HS-27A (cell line): ENCODE measurements at regions not wholly inside any gene's neighbourhood (a gene's known extent, or its start where the extent isn't known, plus 50 kb on each side); places are given as distances from the start of the nearest gene placed in this dataset.
A peak's percentile ranks its signal among the peaks of the same experiment; 100 is the strongest.
"Not testable (repeated sequence)": the region's sequence is repeated elsewhere in the genome, so short reads cannot be mapped to it uniquely, and the experiment has no call there.

Experiments used
- DNase-seq: peaks from one replicate; pipeline ENCODE4 v3.0.0-alpha.2; 2012; ENCODE audit warnings: low read depth, missing footprints

DNA sequence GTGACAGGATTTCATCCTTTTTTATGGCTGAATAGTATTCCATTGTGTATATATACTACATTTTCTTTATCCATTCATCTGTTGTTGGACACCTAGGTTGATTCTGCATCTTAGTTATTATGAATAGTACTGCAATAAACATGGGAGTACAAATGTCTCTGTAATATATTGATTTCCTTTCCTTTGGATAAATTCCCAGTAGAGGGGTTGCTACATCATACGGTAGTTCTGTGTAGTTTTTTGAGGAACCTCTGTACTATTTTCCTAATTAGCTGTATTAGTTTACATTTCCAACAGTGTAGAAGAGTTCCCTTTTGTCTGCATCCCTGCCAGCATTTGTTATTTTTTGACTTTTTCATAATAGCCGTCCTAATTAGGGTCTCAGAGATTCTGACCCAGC lies 201.3 kb downstream of the GIPC2 start:
- no peak for DNase-seq

DNA sequence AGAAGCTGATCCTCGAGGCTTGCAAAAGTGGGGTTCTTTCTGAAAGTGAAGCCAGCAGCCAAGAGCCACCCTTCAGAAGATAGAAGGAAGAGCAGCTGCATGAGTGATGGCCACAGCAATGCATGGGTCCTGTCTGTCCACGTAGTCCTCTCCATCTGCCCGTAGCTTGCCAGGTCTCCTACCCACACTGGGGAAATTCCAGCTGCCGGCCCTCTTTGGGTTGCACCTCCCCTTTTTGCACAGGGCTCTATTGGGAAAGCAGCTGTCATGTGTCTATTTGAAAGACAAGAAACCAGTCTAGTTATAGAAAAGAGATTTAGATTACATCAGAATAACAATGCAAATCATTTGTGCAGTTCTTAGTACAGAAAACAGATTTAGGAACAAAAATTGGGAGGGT lies 204.4 kb downstream of the GIPC2 start:
- DNase-seq: no peak

DNA sequence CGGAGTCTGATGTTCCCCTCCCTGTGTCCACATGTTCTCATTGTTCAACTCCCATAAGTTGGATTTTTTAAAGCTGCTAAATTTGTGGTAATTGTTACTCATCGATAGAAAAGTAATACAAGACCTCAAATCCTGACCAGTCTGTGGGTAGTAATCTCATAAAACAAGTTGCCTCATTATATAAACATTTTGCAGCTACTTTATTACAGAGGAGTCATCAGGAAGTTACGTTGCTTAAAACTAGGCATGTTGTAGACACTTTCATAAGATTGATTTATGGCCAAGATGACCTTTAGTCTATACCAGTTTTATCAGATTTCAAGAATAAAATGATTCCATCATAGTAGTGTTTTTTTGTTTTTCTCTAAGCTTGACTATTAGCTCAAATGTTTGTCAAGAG lies 208.8 kb downstream of the GIPC2 start:
- DNase-seq: peak; percentile 74

DNA sequence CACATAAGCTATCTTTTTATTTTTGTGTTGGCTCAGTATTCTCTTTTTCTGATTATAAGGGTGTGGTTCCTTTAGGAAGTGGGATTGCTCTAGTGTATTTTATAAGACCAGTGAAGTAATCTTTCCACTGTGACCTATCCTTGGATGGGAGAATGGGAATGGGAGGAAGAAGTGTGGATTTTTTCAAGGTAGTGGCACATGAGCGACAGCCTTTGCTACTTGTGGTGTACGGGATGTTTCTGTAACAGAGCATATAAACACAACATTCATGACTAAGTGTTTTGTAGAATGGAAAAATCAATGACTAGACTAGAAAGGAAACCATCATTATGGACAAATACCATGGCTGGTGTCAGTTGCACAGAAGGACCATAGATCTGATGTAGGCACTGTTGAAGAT lies 209.6 kb downstream of the GIPC2 start:
- DNase-seq: no peak

DNA sequence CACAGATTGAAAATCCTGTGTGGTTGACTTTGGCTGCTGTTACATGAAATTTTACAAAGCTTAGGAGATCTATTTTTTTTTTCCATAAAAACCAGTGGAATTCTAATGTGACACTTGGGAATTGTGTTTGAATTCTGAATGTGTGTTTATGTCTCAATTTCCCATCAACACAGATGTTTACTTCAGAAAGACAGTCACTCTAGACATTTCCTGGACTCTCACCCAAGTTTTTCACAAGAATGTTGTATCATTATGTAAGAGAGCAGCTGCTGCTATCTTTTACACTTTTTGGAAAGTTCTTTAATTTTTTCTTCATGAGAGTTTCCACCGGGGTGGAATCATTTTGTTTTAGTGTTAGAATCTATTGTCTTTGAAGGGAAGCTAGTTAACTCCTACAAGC lies 210.1 kb downstream of the GIPC2 start:
- DNase-seq: no peak

DNA sequence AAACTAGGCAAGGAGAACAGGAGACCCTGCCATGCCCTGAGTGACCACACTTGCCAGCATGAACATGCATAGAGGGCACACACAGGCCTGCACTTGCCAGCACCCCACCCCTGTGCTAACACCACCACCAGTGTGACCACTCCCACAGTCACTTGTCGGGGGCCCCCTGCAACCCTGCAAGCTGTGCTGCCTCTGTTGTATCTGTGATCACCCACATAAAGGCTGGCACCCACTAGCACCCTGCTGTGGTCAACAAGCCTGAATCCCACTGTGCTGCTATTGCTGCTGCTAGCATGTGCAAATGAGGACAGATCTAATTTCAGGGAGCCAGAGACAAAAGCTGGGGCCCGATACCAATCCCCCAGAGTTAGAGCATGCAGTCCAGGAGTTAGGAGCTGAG lies 217.7 kb downstream of the GIPC2 start:
- DNase-seq: no peak

DNA sequence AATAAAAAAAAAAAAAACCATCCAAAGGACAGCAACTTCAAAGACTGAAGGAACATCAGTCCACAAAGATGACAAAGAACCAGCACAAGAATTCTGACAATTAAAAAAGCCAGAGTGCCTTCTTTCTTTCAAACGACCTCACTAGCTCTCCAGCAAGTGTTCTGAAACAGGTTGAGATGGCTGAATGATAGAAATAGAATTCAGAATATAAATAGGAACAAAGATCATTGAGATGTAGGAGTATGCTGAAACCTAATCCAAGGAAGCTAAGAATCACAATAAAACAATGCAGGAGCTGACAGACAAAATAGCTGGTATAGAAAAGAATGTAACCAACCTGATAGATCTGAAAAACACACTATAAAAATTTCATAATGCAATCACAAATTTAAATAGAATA lies 218.2 kb downstream of the GIPC2 start:
- no peak for DNase-seq

DNA sequence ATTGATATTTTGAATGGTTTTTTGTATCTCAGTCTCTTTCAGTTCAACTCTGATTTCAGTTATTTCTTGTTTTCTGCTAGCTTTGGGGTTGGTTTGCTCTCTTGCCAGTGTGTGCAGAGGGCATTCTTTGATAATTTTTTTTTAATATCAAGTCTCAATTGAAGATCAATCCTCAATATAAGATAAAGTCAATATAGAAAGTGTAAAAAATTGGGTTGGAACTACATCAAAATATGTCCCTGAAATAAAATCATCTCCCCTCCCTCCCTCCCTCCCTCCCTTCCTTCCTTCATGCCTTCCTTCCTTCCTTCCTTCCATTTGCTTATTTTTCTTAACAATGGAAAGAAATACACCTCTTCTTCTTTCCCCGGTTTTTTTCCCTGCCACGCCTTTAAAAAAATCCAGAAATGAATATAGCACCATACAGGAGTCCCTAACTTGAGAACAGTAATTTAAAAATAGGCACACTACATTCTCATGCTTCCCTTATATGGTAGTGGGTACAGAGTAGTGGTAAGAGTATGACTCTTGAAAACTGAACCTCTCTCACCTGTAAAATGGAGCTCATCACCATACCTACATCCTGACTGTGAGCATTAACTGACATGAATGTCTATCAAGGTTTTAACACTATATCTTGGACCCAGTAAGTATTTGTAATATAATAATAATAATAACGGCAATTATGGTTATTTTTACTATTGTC lies 221.9 kb downstream of the GIPC2 start:
- DNase-seq: no peak

DNA sequence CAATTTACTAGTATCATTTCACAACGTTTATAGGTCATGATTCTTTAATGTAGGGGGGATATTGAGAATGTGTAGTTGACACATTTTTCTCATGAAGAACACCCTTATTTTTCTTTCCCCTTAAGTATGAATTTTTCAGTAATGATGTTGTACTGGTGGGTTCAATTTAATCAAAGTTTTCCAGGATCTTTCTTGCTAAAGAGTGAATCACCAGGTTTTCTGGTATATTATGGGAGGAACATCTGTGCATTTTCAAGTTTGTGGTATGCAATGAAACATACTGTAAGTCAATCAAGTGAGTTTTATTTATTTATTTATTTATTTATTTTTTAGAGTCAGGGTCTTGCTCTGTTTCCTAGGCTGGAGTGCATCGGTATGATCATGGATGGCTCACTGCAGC lies 221.2 kb upstream of the PTGFR start:
- no peak for DNase-seq

DNA sequence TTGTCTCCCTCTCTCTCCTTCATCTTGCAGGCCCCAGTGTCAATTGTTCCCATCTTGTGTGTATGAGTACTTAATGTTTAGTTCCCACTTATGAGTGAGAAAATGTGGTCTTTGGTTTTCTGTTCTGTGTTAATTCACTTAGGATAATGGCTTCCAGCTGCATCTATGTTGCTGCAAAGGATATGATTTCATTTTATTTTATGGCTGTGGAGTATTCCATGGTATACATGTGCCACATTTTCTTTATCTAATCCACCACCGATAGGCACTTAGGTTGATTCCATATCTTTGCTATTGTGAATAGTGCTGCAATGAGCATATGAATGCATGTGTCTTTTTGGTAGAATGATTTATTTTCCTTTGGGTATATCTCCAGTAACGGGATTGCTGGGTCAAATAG lies 219.4 kb upstream of the PTGFR start:
- DNase-seq: not testable (repeated sequence)

DNA sequence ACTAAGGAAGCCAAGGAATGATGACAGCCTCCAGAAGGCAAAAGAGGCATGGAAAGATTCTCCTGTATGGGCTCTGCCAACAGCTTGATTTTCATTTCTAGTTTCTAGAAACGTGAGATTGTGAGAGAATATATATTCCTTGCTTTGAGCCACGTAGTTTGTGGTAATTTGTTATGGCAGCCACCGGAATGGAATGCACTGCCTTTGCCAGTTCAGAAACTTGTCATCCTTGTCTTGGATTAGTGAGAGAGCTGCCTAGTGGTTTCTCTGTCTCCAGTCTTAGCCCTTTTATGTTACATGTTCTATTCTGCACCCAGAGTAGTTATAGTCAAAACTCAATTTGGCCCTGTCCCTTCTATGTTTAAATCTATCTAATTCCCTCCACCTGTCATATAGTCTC lies 216.0 kb upstream of the PTGFR start:
- peak; percentile 75 for DNase-seq

DNA sequence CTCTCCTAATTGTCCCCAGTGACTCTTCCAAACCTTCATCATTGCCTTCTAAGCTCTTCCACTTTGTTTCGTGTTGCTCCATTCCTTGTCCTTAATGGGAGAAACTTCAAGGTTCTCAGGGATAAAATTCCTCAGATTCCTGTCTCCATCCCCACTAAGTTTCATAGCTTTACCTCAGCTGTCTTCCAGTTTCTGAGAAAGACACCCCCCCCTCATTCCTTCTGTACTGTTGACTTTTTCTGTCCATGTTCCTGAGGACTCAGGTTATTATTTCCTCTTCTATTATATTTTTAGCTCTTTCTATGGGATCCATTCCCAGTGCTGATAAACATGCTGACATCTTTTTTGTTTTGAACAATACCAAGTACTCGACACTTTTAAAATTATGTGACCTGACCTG lies 215.3 kb upstream of the PTGFR start:
- DNase-seq: no peak

DNA sequence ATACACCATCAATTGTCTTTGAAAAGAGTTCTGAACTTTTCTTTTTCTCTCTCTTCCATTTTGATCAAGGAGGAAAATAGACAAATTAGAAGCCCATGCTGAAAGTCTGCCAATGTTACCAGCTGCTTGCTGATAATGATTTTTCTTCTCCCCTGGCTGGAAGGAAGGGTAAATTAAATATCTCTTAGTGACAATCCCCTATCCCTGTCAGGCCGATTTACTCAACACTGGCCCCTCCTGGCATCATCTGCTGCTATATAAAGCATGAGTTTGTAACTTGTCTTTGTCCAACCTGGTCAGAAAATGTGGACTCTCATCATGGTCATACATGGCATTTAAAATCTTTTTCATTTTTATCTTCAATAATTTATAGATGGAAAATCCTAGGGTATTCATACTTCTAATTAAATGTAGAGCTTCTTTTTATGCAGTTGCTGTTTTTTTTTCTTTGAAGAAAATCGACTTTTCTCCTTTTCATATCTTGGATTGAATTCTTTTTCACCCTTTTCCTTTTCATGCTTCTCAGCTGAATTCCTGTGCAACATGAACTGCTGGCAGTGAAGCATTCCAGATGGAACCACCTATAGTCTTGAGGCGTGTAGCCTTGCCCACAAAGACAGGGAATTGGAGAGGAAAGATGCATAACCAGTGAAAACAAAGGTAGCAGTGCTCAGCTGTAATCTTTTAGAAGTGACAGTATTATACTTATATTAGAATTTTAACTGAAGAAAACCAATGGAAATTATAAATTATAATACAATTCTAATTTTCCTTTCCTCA lies 214.7 kb upstream of the PTGFR start:
- no peak for DNase-seq

DNA sequence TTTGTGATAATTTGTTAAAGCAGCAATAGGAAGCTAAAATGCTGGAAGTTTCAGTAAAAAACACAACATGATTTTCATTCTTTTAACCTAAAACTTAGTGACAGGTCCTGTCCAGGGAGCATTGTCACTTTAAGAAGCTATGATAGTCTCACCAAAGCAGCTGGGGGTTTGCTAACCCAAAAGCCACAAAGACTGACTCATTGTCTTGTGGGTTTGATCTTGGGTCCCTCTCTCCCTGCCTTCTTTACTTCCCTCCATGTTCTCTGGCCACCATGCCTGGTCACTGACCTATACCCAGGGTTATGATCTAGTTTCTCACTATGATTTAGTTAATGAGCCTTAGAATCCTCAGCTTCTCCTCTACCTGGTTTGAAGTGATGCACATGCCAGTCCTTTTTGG lies 213.5 kb upstream of the PTGFR start:
- peak; percentile 86 for DNase-seq

DNA sequence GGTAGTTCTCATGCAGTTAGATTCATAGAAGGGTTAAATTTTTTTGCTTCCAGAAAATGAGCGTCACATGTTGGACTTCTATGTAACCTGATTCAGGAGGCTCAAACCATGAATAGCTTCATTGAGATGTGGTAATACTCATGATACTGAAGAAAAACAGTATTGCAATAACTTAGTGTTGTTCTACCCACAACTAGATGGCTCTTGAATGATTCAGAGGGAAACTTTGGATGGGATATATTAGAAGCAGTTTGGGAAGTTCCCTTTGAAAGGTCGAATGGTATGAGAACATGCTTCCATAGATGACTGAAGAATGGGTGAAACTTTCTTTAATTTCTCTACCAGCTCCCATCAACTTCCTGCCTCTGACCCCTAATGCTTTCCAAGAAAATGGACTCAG lies 211.7 kb upstream of the PTGFR start:
- DNase-seq: peak; percentile 75

DNA sequence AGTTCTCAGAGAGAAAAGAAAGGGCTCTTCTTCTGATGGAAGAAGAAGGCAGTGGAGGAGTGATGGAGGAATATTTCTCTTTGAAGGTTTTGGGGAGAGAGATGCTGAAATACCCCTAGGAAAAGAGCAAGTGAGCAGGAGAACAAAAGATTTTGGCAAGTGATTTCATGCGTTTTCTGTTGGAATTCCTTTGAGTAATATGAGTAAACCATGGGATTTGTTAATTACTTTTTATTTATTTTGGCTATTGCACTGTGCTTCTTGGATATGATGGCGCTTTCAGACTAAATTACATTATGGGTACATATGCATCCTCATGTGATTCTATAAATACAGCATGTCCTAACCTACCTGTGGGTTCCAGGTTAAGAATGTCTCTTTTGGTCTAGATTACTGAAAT lies 210.1 kb upstream of the PTGFR start:
- DNase-seq: no peak

DNA sequence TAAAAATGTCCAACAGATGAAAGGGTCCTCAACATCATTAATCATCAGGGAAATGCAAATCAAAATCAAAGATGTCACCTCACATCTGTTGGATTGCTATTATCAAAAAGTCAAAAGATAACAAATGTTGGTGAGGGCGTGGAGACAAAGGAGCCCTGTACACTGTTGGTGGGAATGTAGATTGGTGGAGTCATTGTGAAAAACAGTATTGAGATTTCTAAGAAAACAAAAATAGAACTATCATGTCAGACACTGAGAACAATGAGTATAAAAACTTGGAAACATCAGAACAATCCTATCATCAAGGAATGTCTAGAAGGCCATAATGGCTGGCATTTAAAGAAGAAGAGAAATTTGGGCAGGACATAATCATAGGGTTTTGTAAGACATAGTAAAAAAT lies 209.2 kb upstream of the PTGFR start:
- DNase-seq: no peak

DNA sequence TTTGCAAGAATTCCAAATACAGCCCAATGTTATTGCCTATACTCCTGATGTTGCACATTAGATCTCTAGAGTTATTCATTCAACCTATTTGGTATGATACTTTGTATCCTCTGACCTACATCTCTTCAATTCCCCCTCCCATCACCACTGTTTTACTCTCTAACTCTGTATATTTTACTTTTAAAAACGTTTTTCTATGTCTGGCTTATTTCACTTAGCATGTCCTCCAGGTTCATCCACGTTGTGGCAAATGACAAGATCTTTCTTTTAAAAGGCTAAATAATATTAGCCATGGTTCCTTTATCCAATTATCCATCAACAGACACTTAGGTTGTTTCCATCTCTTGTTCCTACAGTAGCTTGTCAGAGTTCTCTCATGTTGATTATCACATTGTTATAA lies 207.1 kb upstream of the PTGFR start:
- no peak for DNase-seq

DNA sequence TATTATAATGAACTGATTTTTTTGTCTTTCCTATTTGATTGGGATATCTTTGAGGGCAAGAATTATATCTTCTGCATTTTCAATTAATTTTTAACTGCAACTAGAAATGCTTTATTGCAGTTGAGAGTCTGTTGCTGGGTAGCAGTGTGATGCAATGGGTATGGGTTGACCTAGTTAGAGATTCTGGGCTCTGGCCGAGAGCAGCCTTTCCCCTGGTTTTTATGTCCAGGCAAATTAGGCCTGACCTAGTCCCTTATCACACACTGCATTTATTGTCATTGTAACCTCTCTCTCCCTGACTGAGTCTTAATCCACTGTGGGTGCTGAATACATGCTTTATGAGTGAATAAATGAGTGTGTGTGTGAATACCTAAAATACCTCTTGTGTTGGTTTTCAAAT lies 206.4 kb upstream of the PTGFR start:
- DNase-seq: no peak

DNA sequence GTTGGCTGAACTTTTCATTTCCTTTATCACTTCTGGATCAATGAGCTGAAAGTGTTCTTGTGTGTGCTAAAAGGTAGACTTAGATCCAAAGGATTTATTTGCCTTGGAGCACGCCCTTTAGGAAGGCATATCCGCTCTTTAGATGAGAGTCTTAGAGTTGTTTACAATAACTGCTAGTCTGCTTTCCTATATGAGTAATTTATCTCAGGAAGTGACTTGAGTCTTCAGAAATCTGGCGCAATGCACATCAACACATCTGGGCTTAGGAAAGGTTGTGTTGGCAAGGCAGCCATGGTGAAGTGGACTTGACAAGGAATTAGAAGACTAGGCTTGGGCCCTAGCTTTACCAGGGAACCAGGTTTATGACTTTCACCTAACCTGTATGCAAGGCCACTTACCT lies 204.1 kb upstream of the PTGFR start:
- no peak for DNase-seq

DNA sequence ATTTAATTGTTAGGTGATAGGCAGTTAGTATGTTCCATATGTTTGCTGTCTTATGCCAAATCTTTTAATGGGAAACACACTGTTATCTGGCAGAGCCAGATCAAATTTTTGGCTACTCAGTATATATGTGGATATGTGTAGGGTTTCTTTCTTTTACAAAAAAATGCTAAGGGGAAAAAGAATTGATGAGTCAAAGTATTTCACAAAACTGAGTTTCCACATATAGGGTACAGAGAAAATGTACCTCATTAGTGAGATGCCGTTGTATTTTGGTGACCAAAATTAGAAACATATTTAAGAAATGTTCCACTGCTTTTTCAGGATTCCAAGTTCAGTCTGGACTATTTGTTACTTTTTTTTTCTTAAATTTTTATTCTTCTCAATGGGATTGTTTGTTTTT lies 201.2 kb upstream of the PTGFR start:
- no peak for DNase-seq

DNA sequence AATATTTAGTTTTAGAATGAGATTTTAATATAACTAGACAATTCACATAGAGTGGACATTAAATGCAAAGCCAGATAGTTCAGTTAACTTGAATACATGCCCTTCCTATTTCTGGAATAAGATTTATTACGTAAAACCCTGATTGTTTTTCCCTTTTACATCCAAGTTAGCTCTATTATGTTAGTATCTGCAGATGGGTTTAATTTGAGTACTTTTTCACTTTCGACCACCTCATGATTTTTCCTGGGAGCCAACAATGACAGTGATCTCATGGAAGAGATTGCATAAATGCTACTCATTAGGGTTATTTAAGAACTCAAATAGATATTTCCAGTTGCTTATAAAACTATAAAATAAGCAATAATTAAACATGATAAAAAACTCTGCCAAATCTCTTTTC lies 199.4 kb upstream of the PTGFR start:
- no peak for DNase-seq

DNA sequence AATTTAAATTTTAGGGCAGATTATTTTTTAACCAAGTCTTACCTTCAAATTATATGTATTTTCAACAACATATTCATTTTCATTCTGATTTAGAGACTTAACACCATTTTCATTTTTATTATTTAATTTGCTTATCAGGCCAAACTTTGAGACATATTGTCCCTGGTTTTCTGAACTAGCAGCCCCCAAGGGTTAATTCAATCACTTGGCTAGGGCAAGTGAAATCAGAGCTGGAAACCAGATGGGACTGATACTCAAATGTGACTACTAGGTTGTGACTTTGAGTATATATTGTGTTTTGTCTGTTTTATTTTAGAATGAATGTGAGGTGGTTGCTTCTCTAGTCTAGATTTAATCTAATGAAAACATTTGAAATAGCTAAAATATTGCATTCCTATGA lies 198.9 kb upstream of the PTGFR start:
- DNase-seq: no peak

DNA sequence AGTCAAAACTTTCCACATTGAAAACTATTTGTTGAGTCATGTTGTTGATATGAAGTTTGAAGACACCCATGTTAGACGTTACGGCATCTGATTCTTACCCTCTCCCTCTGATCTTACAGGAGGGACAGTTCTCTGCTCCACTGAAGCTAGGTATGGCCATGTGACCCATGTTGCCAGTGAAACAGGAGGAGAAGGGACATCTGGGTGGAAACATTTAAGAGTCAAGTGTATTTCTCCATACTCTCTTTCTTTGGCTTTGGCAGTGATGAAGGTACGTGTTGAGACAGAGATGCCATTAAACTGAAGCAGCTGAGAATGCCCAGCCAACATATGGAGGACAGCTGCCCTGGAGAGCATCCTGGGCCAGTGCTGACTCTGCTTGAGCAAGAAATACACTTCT lies 198.4 kb upstream of the PTGFR start:
- no peak for DNase-seq
